ENCODE measurements at regions not wholly inside any gene's neighbourhood (a gene's known extent, or its start where the extent isn't known, plus 50 kb on each side); places are given as distances from the start of the nearest gene placed in this dataset.

DNA sequence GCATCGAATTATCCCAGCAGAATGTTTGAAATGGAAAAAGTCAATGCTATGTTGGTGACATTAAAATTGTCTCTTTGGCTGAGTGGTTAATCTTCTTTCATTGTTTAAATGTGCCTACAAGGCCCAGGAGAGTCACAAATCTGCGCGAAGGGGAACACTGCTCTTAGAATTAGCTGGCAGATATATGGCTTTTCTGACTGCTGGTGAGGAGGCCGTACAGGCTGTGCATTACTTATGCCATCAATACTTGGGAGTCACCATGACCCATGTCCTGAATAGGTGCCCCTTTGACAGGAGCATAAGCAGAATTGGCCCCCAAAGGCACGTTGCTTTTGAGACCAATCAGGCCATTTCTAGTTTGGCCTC, 521.5 kb downstream of the FUT8 start:
- intact Hi-C loops (cut with DNase I): no loop called here
- H3K9me3 ChIP-seq (ENCODE audit: control insufficient read depth, low read length): no peaks in the 10 kb centered on the region
- WGBS: 67% methylated on average over 5 of the region's 5 CpGs

DNA sequence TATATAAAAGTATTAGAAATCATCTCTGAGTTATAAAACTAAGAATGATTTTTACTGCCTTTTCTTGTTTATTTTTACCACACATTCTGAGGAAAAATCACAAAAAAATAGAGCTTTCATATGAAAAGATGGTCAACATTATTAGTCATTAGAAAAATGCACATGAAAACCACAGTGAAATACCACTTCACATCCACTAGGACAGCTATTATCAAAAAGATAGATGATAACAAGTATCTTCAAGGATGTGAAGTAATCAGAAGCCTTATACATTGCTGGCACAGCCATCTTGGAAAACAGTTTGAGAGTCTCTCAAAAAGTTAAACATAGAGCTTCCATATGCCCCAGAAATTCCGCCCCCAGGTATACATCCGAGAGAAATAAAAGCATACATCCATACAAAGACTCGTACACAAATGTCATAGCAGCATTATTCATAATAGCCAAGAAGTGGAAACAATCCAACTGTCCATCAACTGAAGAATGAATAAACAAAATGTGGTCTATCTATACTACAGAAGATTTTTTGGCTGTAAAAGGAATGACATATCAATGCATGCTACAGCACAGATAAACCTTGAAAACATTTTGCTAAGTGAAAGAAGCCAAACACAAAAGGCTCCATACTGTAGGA, 523.9 kb downstream of the FUT8 start:
- 75% methylated on average over 3 of the region's 3 CpGs for WGBS
- H3K9me3 ChIP-seq (ENCODE audit: control insufficient read depth, low read length): no peaks in the 10 kb centered on the region
- intact Hi-C loops (cut with DNase I): no loop called here
- H3K4me1 ChIP-seq (ENCODE audit: control insufficient read depth, insufficient read depth, low read length): no peaks in the 10 kb centered on the region
- ATAC-seq (no peak), DNase-seq (no peak)
- no peak overlapping the region for H3K27ac ChIP-seq (ENCODE audit: low read length)
- no peaks in the 10 kb centered on the region for H3K27me3 ChIP-seq (ENCODE audit: control insufficient read depth, insufficient read depth)
- no peak overlapping the region for H3K4me3 ChIP-seq (ENCODE audit: low read length)

More for the DNA sequence above, 521.5 kb downstream of the FUT8 start:
- no peak overlapping the region for H3K27ac ChIP-seq (ENCODE audit: low read length)
- ATAC-seq: no peak
- no peaks in the 10 kb centered on the region for H3K4me1 ChIP-seq (ENCODE audit: control insufficient read depth, insufficient read depth, low read length)
- no peaks in the 10 kb centered on the region for H3K27me3 ChIP-seq (ENCODE audit: control insufficient read depth, insufficient read depth)
- H3K4me3 ChIP-seq (ENCODE audit: low read length): no peak overlapping the region
- no peak for DNase-seq

DNA sequence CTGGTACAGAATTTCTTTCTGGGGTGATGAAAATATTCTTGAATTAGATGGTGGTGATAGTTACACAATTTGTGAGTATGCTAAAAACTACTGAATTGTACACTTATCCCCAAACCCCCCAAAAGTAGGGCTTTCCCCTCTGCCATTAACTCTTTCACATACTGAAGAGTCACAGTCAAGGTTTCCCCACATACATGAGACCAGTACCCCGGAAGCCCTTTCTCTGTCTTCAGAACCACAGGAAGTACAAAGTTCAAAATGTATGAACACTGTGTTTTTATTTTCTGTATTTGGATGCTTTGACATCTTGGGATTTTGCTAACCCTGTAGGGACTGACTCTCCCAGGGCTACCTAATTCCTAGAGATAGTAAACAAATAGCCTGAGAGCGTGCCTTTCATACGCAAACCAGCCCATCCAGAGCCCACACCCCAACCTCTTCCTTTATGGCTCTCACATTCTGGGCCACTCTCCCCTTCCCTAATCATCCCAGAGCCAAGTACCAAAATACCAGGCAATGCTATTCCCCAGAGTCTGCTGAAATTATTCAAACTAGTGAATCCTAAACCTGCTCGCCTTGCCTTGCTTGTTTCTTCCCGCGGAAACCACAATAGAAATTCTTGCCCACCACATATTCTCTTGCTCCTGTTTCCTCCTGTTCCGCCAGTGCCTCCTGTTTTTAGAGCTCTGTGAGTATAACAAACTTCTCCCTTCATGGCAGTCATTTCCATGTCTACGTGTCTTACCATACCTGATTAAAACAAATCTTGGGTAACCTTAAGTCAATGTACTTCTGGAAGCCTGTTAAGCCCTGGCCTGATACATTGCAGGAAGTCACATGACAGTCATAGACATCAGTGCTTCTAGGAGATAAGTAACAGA, 524.8 kb downstream of the FUT8 start:
- H3K4me3 ChIP-seq (ENCODE audit: low read length): no peak overlapping the region
- intact Hi-C loops (cut with DNase I): no loop called here
- WGBS: 83% methylated on average over 8 of the region's 8 CpGs
- no peaks in the 10 kb centered on the region for H3K4me1 ChIP-seq (ENCODE audit: control insufficient read depth, insufficient read depth, low read length)
- no peaks in the 10 kb centered on the region for H3K27me3 ChIP-seq (ENCODE audit: control insufficient read depth, insufficient read depth)
- no peak overlapping the region for H3K27ac ChIP-seq (ENCODE audit: low read length)
- ATAC-seq: no peak
- H3K9me3 ChIP-seq (ENCODE audit: control insufficient read depth, low read length): no peaks in the 10 kb centered on the region
- no peak for DNase-seq

DNA sequence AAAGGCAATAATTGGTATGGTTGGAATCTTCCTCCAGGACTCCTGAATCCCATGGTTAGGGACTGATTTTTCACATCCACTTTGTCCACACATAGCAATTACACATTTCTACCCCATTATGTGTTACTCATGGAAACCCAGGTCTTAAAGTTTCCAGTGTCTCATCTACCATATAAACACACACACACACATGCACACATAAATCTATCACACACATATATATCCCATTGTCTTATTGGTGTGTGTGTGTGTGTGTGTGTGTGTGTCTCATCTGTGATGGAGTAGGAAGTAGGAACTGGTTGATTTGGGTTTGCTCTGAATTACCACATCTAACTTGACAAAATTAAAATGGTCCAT, 525.4 kb downstream of the FUT8 start:
- intact Hi-C loops (cut with DNase I): no loop called here
- no peaks in the 10 kb centered on the region for H3K9me3 ChIP-seq (ENCODE audit: control insufficient read depth, low read length)
- ATAC-seq: no peak
- H3K27me3 ChIP-seq (ENCODE audit: control insufficient read depth, insufficient read depth): no peaks in the 10 kb centered on the region
- H3K4me1 ChIP-seq (ENCODE audit: control insufficient read depth, insufficient read depth, low read length): no peaks in the 10 kb centered on the region
- no peak for DNase-seq
- H3K27ac ChIP-seq (ENCODE audit: low read length): no peak overlapping the region
- no peak overlapping the region for H3K4me3 ChIP-seq (ENCODE audit: low read length)

- ATAC-seq (no peak), DNase-seq (no peak)
- H3K4me1 ChIP-seq (ENCODE audit: control insufficient read depth, insufficient read depth, low read length): no peaks in the 10 kb centered on the region
- H3K9me3 ChIP-seq (ENCODE audit: control insufficient read depth, low read length): no peaks in the 10 kb centered on the region
- intact Hi-C loops (cut with DNase I): no loop called here
- H3K4me3 ChIP-seq (ENCODE audit: low read length): no peak overlapping the region
- no peaks in the 10 kb centered on the region for H3K27me3 ChIP-seq (ENCODE audit: control insufficient read depth, insufficient read depth)
- 67% methylated on average over 2 of the region's 2 CpGs for WGBS
- no peak overlapping the region for H3K27ac ChIP-seq (ENCODE audit: low read length)
Measured at GRCh38 chr14:65938738-65939137, 526.2 kb downstream of the FUT8 start.

DNA sequence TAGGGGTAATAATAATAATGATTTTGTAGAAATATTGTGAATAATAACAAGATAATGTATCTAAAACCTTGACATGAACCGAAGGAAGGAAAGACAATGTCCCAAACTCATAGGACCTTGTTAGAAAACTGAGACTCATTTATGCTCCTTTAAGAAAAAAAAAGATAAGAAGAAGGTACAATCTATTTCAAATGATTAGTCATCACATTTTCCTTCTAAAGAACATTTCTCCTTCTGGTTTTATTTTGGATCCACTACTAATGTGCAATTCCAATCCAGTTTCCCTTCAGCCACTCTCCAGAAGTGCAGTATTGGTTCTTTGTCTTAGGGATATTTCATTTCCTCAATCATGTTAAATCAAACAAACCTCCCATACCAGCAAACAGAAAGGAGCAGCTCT, 526.7 kb downstream of the FUT8 start:
- WGBS: 84% methylated on average over 1 of the region's 1 CpG
- no peak for DNase-seq
- Histone ChIP-seq H3K4me1 (ENCODE audit: control insufficient read depth, insufficient read depth, low read length) (no peaks in the 10 kb centered on the region), H3K9me3 (ENCODE audit: control insufficient read depth, low read length) (no peaks in the 10 kb centered on the region), H3K4me3 (ENCODE audit: low read length) (no peak overlapping the region), H3K27ac (ENCODE audit: low read length) (no peak overlapping the region), H3K27me3 (ENCODE audit: control insufficient read depth, insufficient read depth) (no peaks in the 10 kb centered on the region)
- intact Hi-C loops (cut with DNase I): no loop called here
- ATAC-seq: no peak

- Histone ChIP-seq H3K27me3 (ENCODE audit: control insufficient read depth, insufficient read depth) (no peaks in the 10 kb centered on the region), H3K9me3 (ENCODE audit: control insufficient read depth, low read length) (no peaks in the 10 kb centered on the region), H3K4me1 (ENCODE audit: control insufficient read depth, insufficient read depth, low read length) (no peaks in the 10 kb centered on the region), H3K27ac (ENCODE audit: low read length) (no peak overlapping the region), H3K4me3 (ENCODE audit: low read length) (no peak overlapping the region)
- WGBS: 82% methylated on average over 9 of the region's 9 CpGs
- intact Hi-C loops (cut with DNase I): loop anchor here in 1 of 4 donors (10.0 kb wide), 1 partner anchor 775 kb away; no protein-coding TSS in a partner anchor
- ATAC-seq (no peak), DNase-seq (no peak)
Measured at GRCh38 chr14:65940056-65940735, 527.7 kb downstream of the FUT8 start.

GRCh38 chr14:65941091-65941490, 528.6 kb downstream of the FUT8 start:
- ATAC-seq (no peak), DNase-seq (no peak)
- intact Hi-C loops (cut with DNase I): loop anchor here in 1 of 4 donors (10.0 kb wide), 1 partner anchor 776 kb away; no protein-coding TSS in a partner anchor
- Histone ChIP-seq H3K4me3 (ENCODE audit: low read length) (no peak overlapping the region), H3K4me1 (ENCODE audit: control insufficient read depth, insufficient read depth, low read length) (no peaks in the 10 kb centered on the region), H3K27ac (ENCODE audit: low read length) (no peak overlapping the region), H3K9me3 (ENCODE audit: control insufficient read depth, low read length) (no peaks in the 10 kb centered on the region), H3K27me3 (ENCODE audit: control insufficient read depth, insufficient read depth) (no peaks in the 10 kb centered on the region)
- 70% methylated on average over 4 of the region's 4 CpGs for WGBS

GRCh38 chr14:65943150-65943549, 530.6 kb downstream of the FUT8 start:
- Histone ChIP-seq H3K27me3 (ENCODE audit: control insufficient read depth, insufficient read depth) (no peaks in the 10 kb centered on the region), H3K4me3 (ENCODE audit: low read length) (no peak overlapping the region), H3K27ac (ENCODE audit: low read length) (no peak overlapping the region), H3K9me3 (ENCODE audit: control insufficient read depth, low read length) (no peaks in the 10 kb centered on the region), H3K4me1 (ENCODE audit: control insufficient read depth, insufficient read depth, low read length) (no peaks in the 10 kb centered on the region)
- DNase-seq (no peak), ATAC-seq (no peak)
- intact Hi-C loops (cut with DNase I): loop anchor here in 1 of 4 donors (10.0 kb wide), 1 partner anchor 778 kb away; no protein-coding TSS in a partner anchor

GRCh38 chr14:65943916-65944410, 531.4 kb downstream of the FUT8 start:
- no peak for DNase-seq
- intact Hi-C loops (cut with DNase I): loop anchor here in 1 of 4 donors (10.0 kb wide), 1 partner anchor 779 kb away; no protein-coding TSS in a partner anchor
- Histone ChIP-seq H3K4me1 (ENCODE audit: control insufficient read depth, insufficient read depth, low read length) (no peaks in the 10 kb centered on the region), H3K27ac (ENCODE audit: low read length) (no peak overlapping the region), H3K9me3 (ENCODE audit: control insufficient read depth, low read length) (no peaks in the 10 kb centered on the region), H3K4me3 (ENCODE audit: low read length) (no peak overlapping the region), H3K27me3 (ENCODE audit: control insufficient read depth, insufficient read depth) (no peaks in the 10 kb centered on the region)
- 90% methylated on average over 5 of the region's 5 CpGs for WGBS
- no peak for ATAC-seq

GRCh38 chr14:65945327-65945726, 532.8 kb downstream of the FUT8 start:
- 90% methylated on average over 3 of the region's 3 CpGs for WGBS
- Histone ChIP-seq H3K4me1 (ENCODE audit: control insufficient read depth, insufficient read depth, low read length) (peaks cover 2% of the 10 kb centered on the region), H3K4me3 (ENCODE audit: low read length) (no peak overlapping the region), H3K9me3 (ENCODE audit: control insufficient read depth, low read length) (no peaks in the 10 kb centered on the region), H3K27ac (ENCODE audit: low read length) (no peak overlapping the region), H3K27me3 (ENCODE audit: control insufficient read depth, insufficient read depth) (no peaks in the 10 kb centered on the region)
- ATAC-seq (no peak), DNase-seq (no peak)
- intact Hi-C loops (cut with DNase I): loop anchor here in 1 of 4 donors (10.0 kb wide), 1 partner anchor 781 kb away; no protein-coding TSS in a partner anchor
